ENCODE measurements at regions not wholly inside any gene's neighbourhood (a gene's known extent, or its start where the extent isn't known, plus 50 kb on each side); places are given as distances from the start of the nearest gene placed in this dataset.

DNA sequence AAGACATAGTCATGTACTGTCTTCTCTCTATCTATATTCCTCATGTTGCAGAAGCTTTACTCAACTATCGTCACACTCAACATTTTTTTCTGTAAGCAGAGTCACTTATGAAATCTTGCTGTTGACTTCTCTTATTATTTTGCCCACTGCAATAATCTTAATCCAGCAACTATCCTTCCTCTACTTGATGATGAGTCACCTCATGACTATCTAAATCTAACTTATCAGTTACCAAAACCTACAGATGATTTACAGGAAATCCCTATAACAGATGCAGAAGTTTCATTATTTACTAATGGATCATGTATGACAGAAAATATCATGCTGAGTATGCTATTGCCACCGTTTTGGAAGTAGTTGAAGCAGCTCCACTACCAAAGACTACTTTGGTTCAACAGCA lies 378.9 kb downstream of the DUSP10 start:
- DNase-seq (ENCODE audit: low read depth in 3 of 3) = no peak

DNA sequence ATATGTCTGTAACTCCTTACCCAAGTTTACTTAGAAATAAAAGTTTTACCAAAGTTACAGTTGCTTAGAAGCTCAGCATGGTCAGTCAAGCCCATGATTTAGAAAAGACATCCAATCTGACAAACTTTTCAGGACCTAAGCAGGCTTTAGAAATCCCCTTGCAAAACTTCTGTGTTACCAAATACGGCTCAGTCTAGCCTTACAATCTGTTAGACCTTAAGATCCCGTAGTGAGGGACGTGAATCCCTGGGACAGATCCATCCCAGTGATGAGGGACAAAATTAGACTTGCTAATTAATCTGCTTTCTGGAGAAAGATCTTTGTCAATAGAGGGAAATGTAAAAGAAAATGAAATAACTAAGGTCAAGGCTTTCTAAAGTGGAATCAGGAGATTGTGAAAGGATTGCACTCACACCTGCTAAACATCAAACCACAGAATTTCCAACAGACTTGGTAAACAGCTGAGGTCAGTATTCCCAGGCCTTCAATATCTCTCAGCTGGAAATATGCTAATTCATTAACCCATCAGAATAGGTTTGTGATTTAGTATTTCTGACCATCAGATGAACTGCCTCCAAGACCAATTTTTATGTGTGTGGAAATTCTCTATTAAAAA lies 375.3 kb downstream of the DUSP10 start:
- DNase-seq (ENCODE audit: low read depth in 3 of 3) = no peak

DNA sequence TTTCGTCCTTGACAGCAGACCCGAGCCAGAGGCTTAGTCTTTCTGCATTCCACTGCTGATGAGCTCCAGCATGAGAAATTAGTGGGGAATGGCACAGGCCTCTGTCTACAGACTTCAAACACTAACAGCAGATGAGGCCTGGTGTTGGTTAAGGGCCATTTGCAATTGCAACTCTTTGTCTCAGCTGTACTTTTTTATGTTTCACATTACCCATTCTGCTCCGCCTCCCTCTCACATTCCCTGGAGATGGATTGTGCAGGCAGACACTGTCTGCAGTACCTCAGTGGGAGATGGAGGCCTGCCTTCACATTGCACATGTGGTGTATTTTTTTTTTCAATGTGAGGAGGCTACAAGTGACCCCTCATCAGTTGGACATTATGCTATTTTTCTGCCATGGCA lies 370.2 kb downstream of the DUSP10 start:
- DNase-seq (ENCODE audit: low read depth in 3 of 3) = no peak

DNA sequence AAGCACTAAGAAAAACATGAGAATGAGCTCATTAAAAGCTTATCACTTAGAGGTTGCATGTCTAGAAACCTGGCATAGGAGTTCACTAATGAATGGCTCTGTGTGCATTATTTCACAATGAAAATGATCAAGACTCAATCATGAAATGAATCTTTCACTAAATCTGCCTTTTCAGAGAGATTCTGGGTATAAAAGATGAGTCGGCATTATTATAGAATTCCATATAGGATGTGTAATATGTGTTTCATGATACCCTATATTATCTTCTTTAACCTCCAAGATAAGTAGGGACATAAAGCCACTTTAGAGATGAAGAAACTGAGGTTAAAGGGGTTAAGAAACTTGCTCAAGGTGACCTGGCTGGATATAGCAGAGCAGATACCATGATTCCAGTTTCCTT lies 368.1 kb downstream of the DUSP10 start:
- no peak for DNase-seq (ENCODE audit: low read depth in 3 of 3)

DNA sequence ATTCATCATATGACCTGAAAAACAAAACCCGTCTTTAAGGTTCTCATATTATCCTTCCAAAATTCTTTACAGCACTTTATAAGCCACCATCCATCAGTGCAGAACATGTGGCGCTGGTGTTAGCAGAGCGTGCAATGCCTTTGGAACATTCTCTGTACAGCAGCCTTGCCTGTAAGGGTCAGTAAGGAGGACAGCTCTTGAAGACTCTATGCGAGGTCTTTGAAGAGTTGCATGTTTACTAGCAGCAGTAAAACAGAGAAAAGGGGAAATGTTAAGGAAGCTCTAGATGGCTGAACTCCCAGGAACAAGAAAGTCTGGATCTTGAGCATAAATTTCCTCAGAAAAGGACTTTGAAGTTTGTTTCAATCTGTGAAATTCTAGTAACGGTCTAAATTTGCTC lies 365.6 kb downstream of the DUSP10 start:
- no peak for DNase-seq (ENCODE audit: low read depth in 3 of 3)

DNA sequence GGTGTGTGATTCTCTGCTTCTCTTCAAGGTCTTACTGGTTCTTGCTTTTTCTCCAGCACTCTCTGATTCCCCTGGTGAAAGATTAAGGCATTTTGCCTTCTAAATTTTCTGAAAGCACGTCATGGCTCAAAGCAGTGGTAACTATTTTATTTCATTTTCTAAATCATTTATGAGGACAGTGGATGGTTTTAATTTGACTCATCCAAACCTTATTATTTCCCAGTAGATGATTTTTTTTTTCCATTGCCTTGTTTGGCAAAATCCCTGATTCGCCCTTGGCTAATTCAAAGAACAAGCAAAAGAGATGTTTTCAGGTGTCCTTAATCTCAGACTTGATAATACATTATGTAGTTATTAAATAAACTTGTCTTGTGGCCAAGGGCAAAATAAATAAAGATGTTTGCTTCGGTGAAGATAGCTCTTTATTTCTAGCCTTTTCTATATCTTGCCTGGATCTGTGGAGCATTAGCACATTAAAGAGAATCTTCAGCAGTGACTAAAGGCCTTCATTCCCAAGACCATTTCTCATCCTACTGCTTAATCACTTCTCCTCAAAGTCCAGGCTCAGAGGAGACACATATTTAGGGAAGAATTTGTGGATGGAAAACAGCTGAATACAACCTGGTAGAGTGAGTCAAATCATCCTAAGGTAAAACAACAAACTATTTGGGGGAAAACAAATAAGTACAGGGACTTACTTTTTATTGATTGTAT lies 359.8 kb downstream of the DUSP10 start:
- no peak for DNase-seq (ENCODE audit: low read depth in 3 of 3)

DNA sequence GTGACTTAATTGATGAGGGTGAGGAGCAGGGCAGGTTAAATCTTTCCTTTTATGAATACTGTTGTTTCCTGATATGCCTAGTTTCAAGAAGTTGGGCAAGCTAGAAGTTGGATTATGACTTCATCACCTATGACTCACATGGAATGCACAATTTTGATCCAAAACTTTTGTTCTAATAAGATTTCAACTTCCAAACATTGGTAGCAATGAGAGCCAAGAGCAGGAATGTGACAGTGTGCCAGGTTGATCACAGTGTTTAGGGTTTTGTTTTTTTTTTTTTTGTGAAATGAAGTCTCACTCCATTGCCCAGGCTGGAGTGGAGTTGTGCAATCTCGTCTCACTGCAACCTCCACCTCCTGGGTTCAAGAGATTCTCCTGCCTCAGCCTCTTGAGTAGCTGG lies 349.4 kb downstream of the DUSP10 start:
- no peak for DNase-seq (ENCODE audit: low read depth in 3 of 3)

DNA sequence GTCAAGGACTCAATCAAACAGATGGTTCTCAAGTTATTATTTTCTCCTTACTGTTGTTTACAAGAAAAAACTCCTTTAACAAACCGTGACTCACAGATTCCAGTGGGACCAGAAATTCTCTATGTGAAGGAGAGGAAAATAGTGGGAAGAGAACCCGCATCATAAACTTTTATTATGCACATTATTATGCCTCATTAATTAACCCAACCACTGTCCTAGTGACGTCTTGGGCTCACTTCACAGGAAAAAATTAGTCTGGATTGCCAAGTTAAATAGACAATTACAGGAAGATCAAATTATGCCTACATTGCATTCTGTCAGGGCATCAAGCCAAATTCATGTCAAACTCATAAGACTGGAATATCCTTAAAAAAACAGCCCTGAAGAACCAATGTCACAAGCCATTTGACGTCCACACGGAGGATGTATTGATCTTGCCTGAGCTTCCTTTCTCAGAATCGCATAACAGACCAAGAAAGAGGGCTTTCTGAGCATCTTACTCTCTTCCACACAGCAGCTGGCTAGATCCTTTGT lies 347.8 kb downstream of the DUSP10 start:
- DNase-seq (ENCODE audit: low read depth in 3 of 3) = no peak

DNA sequence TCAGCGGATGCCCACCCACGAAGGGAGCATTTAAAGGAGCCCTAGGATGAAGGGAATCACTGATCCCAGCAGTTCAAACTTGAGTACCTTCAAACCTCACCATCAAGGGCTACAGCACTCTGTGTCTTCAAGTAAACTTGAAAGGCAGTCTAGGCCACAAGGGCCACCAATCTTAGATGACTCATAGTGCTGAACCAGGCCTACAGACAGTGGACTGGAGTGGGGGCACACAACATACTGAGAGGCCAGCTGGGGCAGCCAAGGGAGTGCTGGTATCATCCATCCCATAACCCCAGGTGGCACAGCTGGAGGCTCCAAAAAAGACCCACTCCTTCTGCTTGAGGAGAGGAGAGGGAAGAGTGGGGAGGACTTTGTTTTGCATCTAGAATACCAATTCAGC lies 345.4 kb downstream of the DUSP10 start:
- no peak for DNase-seq (ENCODE audit: low read depth in 3 of 3)

DNA sequence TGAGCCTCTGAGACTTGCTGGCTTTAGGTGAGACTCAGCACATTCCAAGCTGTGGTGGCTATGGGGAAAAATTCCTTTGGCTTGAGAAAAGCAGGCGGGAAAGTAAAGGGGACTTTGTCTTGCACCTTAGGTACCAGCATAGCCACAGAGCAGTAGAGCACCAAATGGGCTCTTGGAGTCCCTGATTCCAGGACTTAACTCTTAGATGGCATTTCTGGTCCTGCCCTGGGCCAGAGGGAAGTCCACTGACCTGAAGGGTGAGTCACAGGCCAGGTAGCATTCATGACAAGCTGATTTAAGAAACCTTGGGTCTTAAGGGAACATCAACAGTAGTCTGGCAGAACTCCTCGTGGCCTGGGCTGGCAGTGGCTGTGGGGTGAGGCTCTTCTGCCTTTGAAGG lies 344.7 kb downstream of the DUSP10 start:
- DNase-seq (ENCODE audit: low read depth in 3 of 3) = no peak

DNA sequence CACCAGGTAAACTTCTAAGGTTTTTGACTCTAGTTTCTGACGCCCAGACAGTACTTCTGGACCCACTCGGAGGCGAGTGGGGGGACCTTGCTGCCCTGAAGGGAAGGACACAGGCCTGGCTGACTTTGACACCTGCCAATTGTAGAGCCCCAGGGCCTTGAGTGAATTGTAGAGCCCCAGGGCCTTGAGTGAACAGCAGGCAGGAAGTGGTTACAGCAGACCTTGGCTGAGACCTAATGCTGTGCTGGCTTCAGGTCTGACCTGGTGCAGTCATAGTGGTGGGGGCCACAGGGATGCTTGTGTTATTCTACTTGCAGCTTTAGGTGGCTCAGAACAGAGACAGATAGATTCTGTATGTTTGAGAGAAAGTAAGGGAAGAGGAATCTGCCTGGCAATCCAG lies 344.3 kb downstream of the DUSP10 start:
- no peak for DNase-seq (ENCODE audit: low read depth in 3 of 3)

DNA sequence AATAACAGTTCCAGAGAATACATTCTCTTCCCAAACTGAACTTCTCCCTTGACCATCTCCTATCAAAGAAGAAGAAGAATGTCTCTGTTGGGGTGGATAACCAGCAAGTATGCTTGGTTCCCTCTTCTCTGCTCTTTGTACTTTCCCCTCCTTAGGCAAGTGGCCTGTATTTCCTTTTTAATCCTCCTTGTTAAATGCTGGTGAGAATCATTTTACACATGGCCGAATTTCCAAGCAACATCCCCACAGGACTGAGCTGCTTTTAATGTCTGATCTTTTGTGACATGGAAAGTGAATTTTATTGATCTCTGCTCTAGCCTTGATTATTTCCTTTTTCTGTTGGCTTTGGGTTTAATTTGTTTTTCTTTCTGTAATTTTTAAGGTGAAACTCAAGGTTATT lies 336.7 kb downstream of the DUSP10 start:
- no peak for DNase-seq (ENCODE audit: low read depth in 3 of 3)

DNA sequence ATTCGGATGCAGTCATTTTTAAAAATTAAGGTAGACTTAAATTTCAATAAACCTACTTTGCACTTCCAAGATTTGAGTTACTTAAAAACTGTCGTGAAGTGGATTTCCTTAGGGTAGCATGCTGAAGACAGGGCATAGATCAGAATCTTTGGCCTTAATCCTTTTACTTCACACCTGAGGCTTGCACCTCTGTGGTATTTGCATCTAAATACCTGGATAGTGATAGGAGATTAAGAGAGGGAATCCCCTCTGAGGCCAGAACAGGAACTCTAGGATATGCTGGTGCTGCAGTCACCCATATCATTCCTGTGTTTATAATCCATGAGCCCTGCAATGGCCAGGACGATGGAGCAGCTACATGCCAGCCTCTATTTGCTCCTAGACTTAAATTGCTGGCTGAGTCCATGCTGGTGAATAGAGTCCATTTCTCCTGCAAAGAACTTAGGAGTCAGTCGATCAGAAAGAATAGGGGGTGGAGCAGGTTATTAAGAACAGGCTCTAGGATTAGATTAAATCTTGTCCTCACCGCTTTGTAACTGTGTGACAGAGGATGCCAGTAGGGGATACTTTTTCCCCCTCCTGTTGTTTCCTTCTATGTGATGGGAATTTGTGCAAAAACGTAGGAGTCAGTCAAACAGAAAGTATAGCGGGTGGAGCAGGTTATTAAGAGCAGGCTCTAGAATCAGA lies 333.6 kb downstream of the DUSP10 start:
- DNase-seq (ENCODE audit: low read depth in 3 of 3) = no peak

DNA sequence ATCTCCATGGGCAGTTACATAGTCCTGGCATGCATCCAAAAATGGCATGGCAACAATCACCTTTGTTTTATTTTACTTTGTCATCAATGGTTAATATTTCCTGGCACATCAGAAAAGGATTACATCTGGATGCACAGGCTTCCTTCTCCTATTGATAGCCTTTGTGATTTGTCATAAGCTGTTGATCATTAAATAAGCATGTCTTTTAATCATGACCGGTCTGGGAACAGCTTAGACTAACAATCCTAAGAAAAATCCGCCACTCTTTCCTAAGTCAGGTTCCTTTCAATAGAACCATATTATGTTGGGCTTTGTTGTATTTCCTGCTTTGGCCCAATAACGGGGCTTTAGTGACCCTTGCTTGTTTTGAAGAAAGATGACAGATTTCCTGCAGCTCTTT lies 330.6 kb downstream of the DUSP10 start:
- no peak for DNase-seq (ENCODE audit: low read depth in 3 of 3)

DNA sequence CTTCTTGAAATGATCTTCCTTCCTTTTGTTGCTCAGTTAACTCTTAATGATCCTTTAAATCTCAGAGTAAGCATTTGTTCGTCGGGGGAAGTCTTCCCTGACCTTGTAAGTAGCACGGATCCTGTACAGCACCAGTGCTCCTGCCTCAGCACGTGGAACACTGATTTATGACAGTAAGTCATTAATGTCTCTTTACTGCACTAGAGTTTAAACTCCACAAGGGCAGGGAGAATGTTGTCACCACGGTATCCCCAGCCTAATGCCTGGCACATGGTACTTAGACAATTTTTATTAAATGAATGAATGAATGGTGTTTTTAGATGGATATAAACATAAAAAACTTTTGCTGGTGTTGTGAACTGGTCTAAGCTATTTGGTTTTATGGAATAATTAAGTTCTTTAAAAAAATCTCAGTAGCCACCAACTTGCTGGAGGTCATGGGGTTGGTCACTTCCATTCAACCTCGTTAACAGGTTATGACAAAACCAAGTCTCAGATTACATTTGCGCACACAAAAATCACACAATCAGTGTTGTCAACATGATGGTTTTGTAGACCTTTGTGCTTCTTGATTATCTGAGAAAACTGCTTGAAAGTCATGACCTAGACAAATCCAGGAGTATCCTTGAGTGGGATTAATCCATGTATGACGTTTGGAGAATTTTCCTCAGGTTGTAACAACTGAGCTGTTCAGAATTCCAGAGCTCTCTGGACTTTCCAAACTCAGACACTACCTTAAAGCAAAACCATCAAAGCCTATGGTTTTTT lies 326.9 kb downstream of the DUSP10 start:
- DNase-seq (ENCODE audit: low read depth in 3 of 3) = no peak

DNA sequence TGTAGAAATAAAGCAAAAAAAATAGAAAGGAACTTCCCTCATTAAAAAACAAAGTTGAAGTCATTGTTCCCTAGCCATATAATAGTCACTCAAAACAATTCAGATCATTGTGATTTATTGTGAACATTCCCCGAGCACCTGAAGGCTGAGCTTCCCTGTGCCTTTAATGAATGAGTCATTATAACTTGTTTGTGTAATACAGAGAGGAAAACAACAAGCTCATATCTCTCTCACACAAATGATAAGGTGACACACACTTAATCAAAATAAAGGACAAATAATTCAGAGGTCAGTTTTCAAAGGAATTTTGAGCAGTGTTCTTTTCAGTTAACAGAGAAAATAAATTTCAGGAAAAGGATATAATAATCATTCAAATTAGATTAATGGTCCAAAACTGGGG lies 326.2 kb downstream of the DUSP10 start:
- DNase-seq (ENCODE audit: low read depth in 3 of 3) = no peak

DNA sequence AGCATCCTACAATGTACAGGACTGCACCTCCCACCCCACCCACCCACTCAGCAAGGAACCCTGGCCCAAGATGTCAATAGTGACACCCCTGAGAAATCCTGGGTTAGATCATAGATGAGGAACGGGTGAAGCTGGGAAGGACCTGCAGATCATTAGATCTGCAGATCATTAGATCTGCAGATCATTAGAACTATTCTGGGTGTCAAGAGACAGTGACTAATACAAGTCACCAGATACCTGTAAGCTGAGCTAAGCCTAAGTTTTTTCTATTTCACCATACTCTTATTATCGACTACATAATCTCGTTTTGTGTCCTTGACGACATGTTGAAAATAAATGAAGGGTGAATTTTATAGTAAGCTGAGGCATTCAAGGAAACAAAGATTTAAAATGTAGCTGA lies 325.7 kb downstream of the DUSP10 start:
- no peak for DNase-seq (ENCODE audit: low read depth in 3 of 3)

DNA sequence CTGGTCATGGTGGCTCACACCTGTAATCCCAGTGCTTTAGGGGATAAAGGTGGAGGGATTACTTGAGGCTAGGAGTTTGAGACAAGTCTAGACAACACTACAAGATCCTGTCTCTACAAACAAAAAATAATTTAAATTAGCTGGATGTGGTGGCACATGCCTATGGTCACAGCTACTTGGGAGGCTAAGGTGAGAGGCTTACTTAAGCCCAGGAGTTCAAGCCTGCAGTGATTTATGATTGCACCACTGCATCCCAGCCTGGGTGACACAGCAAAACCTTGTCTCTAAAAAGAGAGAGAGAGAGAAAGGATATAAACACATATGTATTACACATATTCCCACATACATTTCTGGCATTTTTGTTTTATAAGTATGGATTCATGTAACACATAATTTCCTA lies 325.2 kb downstream of the DUSP10 start:
- no peak for DNase-seq (ENCODE audit: low read depth in 3 of 3)

DNA sequence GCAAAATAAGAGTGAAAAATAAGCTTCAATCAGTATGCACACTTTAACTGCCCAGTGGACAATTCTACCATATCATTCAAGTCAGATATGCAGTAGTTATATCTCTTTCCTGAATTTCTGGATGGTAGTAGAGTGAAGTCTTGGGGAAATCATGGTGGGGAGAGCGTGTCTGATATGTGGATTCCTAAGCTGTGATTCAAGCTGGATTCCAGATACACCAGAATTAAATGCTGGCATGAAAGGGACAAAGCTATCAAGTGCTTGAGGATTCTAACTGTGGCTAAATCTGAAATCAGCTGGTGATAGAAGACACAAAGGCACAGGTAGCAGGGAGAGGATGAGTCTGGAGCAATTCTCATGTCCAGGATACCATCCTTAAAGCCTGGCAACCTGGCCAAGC lies 323.5 kb downstream of the DUSP10 start:
- DNase-seq (ENCODE audit: low read depth in 3 of 3) = no peak

DNA sequence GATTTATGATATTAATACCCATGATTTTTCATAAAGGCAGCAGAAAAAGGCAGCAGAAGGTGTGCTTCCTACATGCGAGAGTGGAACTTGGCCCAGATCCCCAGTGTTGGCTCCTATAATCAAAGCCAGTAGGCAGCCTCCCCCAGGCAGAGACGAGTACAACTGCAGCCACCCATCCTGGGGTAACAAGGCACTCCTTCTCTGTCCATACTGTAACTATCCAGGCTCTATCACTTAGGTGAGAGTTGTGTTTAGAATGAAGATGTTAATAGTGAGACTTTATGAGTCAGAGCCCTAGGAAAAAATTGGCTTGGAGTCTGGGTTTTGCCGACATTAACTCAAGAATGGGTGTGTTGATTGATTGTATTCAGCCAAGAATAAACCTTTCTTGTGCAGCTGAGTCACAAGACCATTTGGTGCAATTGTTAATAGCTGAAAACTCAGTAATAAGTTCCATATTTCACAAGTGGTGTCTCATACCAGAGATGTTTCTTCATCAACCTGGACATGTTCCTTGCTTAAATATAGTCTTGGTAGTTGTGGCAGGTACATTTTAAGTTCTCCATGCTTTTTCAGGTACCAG lies 322.3 kb downstream of the DUSP10 start:
- no peak for DNase-seq (ENCODE audit: low read depth in 3 of 3)

DNA sequence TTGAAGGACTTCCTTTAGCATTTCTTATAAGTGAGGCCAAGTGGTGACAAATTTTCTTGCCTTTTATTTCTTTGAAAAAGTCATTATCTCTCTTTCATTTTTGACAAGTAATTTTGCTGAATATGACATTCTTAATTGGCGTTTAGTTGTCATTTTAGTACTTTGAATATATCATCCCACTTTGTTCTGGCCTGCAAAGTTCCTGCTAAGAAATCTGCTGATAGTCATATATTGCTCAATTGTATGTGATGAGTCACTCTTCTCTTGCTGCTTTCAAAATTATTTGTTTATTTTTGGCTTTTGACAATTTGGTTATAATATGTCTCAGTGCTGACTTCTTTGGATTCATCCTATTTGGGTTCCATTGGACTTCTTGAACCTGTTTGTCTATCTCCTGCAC lies 312.6 kb downstream of the DUSP10 start:
- no peak for DNase-seq (ENCODE audit: low read depth in 3 of 3)
